HK-2 (cell line): ENCODE measurements at regions not wholly inside any gene's neighbourhood (a gene's known extent, or its start where the extent isn't known, plus 50 kb on each side); places are given as distances from the start of the nearest gene placed in this dataset.

Experiments used
- DNase-seq: peaks from one replicate; pipeline ENCODE4 v3.0.0-alpha.2; 2018; ENCODE audit not compliant: unreplicated experiment

- no peak for DNase-seq
Observed at GRCh38 chr2:2849464-2850217, 518.6 kb upstream of the MYT1L start.

GRCh38 chr2:2848621-2849333 is 517.7 kb upstream of the MYT1L start:
- DNase-seq: no peak

GRCh38 chr2:2848198-2848597 is 517.1 kb upstream of the MYT1L start:
- DNase-seq: no peak

- DNase-seq: no peak
Observed at GRCh38 chr2:2847209-2847676, 516.2 kb upstream of the MYT1L start.

- DNase-seq: no peak
Observed at GRCh38 chr2:2846332-2847208, 515.5 kb upstream of the MYT1L start.

GRCh38 chr2:2845806-2846315 is 514.8 kb upstream of the MYT1L start:
- DNase-seq: no peak

GRCh38 chr2:2845267-2845666 is 514.2 kb upstream of the MYT1L start:
- no peak for DNase-seq

- no peak for DNase-seq
Observed at GRCh38 chr2:2843969-2844548, 513.0 kb upstream of the MYT1L start.

- DNase-seq: no peak
Observed at GRCh38 chr2:2842466-2842865, 511.4 kb upstream of the MYT1L start.

GRCh38 chr2:2840681-2841300 is 509.7 kb upstream of the MYT1L start:
- DNase-seq: no peak

GRCh38 chr2:2839782-2840531 is 508.9 kb upstream of the MYT1L start:
- no peak for DNase-seq

- no peak for DNase-seq
Observed at GRCh38 chr2:2839393-2839781, 508.3 kb upstream of the MYT1L start.

- no peak for DNase-seq
Observed at GRCh38 chr2:2838548-2838845, 507.4 kb upstream of the MYT1L start.

- no peak for DNase-seq
Observed at GRCh38 chr2:2837746-2838547, 506.9 kb upstream of the MYT1L start.

GRCh38 chr2:2836343-2837070 is 505.4 kb upstream of the MYT1L start:
- no peak for DNase-seq

- no peak for DNase-seq
Observed at GRCh38 chr2:2834516-2835254, 503.6 kb upstream of the MYT1L start.

- DNase-seq: no peak
Observed at GRCh38 chr2:2834105-2834504, 503.0 kb upstream of the MYT1L start.

GRCh38 chr2:2832657-2833056 is 501.6 kb upstream of the MYT1L start:
- DNase-seq: no peak

GRCh38 chr2:2831633-2832032 is 500.6 kb upstream of the MYT1L start:
- no peak for DNase-seq
